NB4 (cell line): ENCODE measurements at regions not wholly inside any gene's neighbourhood (a gene's known extent, or its start where the extent isn't known, plus 50 kb on each side); places are given as distances from the start of the nearest gene placed in this dataset.

Experiments used
- DNase-seq: peaks from one replicate; pipeline ENCODE4 v3.0.0; 2010; ENCODE audit warnings: low read depth
- H3K4me3 ChIP-seq: one replicate; pipeline ENCODE4 v1.5.1; 2011; ENCODE audit warnings: mild to moderate bottlenecking, low read depth, low read length, moderate library complexity
- MYC ChIP-seq: IDR thresholded peaks from 2 replicates; pipeline ENCODE4 v1.6.1; 2011; ENCODE audit warnings: low read depth, low read length
- POLR2A ChIP-seq: IDR thresholded peaks from 2 replicates; pipeline ENCODE4 v1.6.1; 2011; ENCODE audit warnings: mild to moderate bottlenecking; ENCODE audit not compliant: insufficient read length; ENCODE audit errors: extremely low read depth
- TF ChIP-seq, protein P1 (sequence below): IDR thresholded peaks from 2 replicates; pipeline ENCODE4 v1.6.1; 2011; ENCODE audit warnings: low read depth, low read length
- TF ChIP-seq, protein P2 (sequence below): IDR thresholded peaks from one replicate; pipeline ENCODE4 v1.5.1; 2012; ENCODE audit warnings: low read depth, low read length

DNA sequence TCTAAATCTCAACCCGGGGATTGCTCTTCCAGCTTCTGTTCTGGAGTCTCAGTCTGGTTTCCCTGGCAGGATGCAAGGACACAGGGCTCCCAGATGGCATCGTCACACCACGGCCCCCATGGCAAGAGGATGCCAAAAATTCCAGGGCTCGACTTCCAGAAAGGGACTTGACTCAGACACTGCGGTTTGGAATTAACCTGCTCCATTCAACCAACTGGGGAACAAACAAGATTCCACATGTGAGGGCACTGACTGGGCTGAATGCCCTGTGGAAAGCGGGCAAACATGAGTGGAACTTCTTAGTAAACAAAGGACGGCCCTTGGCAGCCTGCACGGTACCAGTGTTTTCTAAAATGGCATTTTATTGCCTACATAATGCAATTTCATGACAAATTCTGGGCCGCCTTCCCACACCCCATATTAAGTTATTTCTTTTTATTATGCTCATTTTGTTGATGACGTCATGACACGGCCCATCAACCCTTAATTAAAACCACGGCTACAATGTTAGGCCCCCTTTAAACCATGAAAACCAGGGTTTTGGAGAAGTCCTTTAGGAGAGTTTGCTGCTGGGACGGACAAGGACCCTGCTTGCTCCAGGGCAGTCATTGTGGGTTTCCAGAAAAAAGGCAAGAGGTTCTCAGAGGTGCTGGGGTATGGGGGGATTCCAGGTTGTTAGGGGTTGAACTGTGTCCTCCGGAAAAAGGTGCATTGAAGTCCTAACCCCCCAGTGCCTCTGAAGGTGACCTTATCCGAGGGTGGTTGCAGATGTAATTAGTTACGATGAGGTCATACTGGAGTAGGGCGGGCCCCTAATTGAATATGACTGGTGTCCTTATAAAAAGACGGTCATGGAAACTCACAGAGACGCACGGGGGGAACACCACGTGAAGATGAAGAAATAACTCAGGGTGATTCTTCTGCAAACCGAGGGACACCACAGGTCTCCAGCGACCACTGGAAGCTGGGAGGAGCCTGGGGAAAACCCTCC lies 205.6 kb downstream of the FOXL1 start:
- no peak for DNase-seq
- no peak overlapping the region for H3K4me3 ChIP-seq
- no peak for TF ChIP-seq MYC
- TF ChIP-seq, protein P1, sequence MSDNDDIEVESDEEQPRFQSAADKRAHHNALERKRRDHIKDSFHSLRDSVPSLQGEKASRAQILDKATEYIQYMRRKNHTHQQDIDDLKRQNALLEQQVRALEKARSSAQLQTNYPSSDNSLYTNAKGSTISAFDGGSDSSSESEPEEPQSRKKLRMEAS: no peak

DNA sequence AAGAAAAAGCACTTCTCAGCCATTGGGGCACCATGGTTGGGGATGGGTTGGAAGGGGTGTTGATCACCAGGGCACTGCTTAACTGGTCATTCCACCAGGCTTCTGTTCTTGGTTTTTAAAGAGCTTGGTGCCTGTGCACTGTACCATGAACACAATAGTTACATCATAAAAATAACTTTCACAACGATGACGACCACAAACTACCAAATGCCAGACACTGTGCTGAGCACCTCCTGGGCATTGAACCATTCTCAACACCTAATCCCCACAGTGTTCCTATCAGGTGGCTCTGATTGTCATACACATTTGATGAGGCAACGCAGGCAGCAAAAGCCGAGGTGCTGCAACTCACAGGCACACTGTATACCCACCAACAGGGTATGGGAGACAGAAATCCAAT lies 208.0 kb downstream of the FOXL1 start:
- no peak overlapping the region for H3K4me3 ChIP-seq
- DNase-seq: no peak
- no peak for TF ChIP-seq POLR2A

DNA sequence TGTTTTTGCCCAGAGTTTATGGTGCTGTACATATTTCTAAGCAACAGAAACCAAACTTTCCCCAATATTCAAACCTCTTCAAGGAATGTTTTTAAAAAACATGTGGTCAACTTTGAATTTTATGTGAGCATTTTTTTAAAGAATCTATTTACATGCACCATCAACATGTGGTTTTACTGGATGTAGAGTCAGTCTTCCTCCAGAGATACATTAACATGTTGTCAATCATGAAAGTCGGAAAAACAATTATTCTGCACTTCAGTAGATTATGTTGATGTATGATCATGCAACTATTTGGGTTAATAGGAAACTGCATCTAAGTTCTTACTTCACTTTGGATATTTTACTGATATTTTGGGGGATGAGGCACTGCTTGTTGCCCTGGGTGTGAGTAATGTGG lies 208.6 kb downstream of the FOXL1 start:
- no peak for TF ChIP-seq MYC
- no peak for DNase-seq
- no peak overlapping the region for H3K4me3 ChIP-seq

DNA sequence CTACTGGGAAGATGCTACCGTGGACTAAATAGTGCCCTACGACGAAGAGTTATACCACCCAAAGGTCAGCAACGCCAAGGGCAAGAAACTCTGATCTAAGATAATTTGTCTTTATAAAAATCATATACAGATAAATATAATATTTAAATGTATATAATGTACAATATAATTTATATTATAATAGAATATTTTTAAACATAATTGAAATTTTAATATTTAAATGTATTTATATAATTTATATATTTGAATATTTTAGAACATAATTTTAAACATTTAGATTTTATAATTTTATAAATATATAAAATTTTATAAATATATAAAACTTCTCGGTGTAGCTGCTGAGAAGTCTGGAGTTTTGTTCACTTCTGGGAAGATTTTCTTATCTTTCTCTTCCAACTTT lies 209.2 kb downstream of the FOXL1 start:
- DNase-seq: no peak
- TF ChIP-seq POLR2A (no peak), MYC (no peak)
- TF ChIP-seq, protein P2, sequence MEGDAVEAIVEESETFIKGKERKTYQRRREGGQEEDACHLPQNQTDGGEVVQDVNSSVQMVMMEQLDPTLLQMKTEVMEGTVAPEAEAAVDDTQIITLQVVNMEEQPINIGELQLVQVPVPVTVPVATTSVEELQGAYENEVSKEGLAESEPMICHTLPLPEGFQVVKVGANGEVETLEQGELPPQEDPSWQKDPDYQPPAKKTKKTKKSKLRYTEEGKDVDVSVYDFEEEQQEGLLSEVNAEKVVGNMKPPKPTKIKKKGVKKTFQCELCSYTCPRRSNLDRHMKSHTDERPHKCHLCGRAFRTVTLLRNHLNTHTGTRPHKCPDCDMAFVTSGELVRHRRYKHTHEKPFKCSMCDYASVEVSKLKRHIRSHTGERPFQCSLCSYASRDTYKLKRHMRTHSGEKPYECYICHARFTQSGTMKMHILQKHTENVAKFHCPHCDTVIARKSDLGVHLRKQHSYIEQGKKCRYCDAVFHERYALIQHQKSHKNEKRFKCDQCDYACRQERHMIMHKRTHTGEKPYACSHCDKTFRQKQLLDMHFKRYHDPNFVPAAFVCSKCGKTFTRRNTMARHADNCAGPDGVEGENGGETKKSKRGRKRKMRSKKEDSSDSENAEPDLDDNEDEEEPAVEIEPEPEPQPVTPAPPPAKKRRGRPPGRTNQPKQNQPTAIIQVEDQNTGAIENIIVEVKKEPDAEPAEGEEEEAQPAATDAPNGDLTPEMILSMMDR: no peak
- TF ChIP-seq, protein P1: no peak
- no peak overlapping the region for H3K4me3 ChIP-seq

DNA sequence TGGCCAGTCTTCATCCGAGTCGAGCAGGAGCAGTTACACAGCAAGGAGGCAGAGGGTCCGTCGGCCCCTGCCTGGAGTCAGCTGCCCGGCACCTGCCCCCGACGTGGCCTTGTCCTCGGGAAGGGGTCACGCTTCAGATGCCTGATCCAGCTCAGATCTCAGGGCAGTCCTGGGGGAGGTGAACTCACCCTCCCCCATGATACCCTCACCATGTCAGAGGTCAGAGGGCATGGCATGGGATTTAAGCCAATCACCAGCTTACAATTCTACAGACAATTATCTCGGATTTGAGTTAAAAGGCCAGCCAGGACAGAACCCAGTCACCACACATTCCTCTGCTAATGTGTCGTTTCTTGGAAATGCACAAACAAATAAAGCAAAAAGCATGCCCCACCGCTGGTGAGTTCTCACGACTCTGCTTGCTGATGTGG lies 211.3 kb downstream of the FOXL1 start:
- no peak overlapping the region for H3K4me3 ChIP-seq
- no peak for TF ChIP-seq POLR2A
- TF ChIP-seq, protein P2: no peak
- TF ChIP-seq, protein P1: no peak
- no peak for TF ChIP-seq MYC
- no peak for DNase-seq

DNA sequence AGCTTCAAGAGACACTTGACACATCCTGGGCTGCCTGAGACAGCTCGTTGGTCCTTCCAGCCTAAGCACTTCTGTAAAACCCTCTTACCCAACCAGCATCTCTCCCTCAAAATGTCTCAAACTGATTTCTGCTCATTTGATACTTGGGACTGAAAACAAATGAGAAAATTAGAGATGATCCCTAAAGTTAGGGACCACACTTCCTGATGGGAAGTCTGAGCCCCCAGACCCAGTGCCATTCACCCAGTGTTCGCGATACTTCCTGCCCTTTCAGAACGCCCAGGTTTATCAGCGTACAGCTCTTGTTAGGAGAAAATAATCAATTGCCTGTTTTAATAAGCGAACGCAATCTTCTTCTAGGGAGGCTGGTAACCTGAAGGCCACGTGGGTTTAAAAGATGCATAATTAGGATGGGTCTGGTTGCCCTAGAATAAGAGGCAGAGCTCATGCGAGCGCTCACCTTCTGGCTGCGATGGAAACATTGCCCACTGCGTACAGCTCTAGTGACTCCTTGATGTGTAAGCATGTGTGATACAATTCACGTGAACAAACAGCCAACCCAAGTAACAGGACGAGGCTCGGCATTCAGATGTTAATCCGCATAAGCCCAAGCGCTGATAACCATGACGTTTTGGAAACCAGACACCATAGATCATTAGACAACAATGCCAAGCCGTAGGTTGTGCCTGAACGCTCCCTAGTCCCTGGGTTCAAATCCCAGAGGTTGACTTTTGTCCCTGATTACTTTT lies 213.1 kb downstream of the FOXL1 start:
- DNase-seq: no peak
- TF ChIP-seq, protein P1: no peak
- TF ChIP-seq MYC: no peak
- TF ChIP-seq, protein P2: no peak
- no peak for TF ChIP-seq POLR2A

DNA sequence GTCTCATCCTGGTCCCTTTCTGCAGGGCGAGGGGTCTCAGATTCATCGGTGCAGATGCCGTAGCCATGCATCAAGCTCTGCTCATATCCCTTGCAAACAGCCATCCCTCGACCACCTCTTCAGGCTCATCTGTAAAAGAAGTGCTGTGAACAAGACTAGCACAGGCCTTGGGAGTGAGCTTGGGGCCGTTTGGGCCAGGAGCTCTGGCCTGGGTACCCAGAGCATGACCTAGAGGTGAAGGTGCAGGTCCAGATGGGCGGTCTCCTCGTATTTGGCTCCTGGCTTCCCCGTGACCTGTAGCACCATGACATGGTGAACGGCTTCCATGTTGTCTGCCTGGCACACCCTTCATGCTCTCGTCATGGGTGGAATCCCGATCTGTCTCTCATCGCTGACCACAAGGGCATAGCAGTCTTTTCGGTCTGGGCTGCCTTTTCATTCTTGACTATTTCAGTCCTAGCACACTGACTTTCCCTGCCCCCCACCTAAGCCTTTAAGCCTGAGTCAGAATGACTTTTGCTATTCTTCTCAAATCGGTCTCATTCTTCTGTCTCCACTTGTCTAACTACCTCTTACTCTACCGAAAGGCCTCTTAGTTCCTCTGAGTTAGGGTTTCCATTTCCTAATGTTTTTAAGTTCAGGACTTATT lies 216.0 kb downstream of the FOXL1 start:
- no peak for TF ChIP-seq POLR2A
- TF ChIP-seq, protein P2: no peak
- TF ChIP-seq, protein P1: no peak
- TF ChIP-seq MYC: no peak
- no peak overlapping the region for H3K4me3 ChIP-seq
- DNase-seq: no peak

More for the DNA sequence above, 213.1 kb downstream of the FOXL1 start:
- H3K4me3 ChIP-seq: no peak overlapping the region
